ENCODE measurements at regions not wholly inside any gene's neighbourhood (a gene's known extent, or its start where the extent isn't known, plus 50 kb on each side); places are given as distances from the start of the nearest gene placed in this dataset.

DNA sequence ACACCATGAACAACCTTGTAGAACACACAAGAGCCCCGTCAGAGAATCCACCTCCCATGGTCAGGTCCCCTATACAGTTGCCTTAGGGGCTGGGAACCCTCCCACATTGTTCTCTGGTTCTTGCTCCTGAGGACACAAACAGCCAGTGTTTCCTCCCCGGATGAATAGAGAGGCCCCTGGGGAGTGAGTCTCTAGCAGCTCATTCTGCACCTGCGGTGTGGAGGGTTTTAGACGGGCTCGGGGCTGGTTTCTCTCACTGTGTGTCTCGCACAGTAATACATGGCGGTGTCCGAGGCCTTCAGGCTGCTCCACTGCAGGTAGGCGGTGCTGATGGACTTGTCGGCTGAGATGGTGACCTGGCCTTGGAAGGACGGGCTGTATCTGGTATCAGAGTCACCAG is 1052.1 kb downstream of the TMEM121 start (continued):
- TF ChIP-seq, protein P1, sequence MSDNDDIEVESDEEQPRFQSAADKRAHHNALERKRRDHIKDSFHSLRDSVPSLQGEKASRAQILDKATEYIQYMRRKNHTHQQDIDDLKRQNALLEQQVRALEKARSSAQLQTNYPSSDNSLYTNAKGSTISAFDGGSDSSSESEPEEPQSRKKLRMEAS (IDR thresholded peaks at IDR 0.05): no peak
- TF ChIP-seq TAF1 (IDR thresholded peaks at IDR 0.05; ENCODE audit: low read depth, low read length): no peak

Data from H1 (cell line).